GM12875 (cell line): ENCODE measurements at regions not wholly inside any gene's neighbourhood (a gene's known extent, or its start where the extent isn't known, plus 50 kb on each side); places are given as distances from the start of the nearest gene placed in this dataset.

Source experiments
- H3K4me3 ChIP-seq: one replicate; pipeline ENCODE4 v1.5.1; 2011; ENCODE audit warnings: low read depth, low read length, control low read depth
- TF ChIP-seq, protein P1 (sequence below): IDR thresholded peaks from 2 replicates; pipeline ENCODE4 v1.5.1; 2011; ENCODE audit warnings: low read depth, mild to moderate bottlenecking, control low read depth, inconsistent platforms, low read length, moderate library complexity, borderline replicate concordance; ENCODE audit not compliant: insufficient read depth

DNA sequence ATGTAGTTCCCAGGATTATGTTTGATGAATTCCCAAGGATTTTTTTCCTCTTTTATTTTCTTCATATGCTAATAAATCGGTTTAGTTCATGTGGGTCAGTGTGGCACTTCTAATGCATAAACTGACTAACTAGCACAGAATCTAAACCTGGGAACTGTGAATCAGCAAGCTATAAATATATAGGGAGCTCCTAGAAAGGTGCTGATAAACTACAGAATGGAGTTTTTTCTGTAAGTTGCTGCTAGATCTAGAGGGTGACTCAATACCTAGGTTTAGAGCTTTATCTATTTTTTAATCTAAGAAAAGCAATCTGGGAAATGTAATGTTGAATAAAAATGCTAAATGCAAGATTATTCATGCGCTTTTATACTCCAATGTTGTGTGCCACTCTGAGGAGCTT, 118.8 kb upstream of the PTCHD4 start:
- TF ChIP-seq, protein P1, sequence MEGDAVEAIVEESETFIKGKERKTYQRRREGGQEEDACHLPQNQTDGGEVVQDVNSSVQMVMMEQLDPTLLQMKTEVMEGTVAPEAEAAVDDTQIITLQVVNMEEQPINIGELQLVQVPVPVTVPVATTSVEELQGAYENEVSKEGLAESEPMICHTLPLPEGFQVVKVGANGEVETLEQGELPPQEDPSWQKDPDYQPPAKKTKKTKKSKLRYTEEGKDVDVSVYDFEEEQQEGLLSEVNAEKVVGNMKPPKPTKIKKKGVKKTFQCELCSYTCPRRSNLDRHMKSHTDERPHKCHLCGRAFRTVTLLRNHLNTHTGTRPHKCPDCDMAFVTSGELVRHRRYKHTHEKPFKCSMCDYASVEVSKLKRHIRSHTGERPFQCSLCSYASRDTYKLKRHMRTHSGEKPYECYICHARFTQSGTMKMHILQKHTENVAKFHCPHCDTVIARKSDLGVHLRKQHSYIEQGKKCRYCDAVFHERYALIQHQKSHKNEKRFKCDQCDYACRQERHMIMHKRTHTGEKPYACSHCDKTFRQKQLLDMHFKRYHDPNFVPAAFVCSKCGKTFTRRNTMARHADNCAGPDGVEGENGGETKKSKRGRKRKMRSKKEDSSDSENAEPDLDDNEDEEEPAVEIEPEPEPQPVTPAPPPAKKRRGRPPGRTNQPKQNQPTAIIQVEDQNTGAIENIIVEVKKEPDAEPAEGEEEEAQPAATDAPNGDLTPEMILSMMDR = no peak

DNA sequence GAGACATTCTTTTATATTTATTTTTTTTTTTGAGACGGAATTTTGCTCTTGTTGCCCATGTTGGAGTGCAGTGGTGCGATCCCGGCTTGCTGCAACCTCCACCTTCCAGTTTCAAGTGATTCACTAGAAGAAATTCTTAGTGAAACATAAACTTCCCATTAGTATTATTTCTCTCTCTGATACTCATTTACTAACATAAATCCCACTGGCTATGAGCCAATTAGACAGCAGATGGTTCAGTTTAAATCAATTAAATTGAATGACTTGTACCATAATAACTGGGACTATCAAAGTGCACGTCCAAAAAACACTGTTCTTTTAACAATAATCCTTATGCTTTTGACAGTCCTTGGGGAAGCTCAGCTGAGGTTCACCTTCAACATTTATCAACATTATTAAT, 111.2 kb upstream of the PTCHD4 start:
- TF ChIP-seq, protein P1 = no peak
- H3K4me3 ChIP-seq = no peak overlapping the region

More for the DNA sequence above, 118.8 kb upstream of the PTCHD4 start:
- H3K4me3 ChIP-seq = no peak overlapping the region

DNA sequence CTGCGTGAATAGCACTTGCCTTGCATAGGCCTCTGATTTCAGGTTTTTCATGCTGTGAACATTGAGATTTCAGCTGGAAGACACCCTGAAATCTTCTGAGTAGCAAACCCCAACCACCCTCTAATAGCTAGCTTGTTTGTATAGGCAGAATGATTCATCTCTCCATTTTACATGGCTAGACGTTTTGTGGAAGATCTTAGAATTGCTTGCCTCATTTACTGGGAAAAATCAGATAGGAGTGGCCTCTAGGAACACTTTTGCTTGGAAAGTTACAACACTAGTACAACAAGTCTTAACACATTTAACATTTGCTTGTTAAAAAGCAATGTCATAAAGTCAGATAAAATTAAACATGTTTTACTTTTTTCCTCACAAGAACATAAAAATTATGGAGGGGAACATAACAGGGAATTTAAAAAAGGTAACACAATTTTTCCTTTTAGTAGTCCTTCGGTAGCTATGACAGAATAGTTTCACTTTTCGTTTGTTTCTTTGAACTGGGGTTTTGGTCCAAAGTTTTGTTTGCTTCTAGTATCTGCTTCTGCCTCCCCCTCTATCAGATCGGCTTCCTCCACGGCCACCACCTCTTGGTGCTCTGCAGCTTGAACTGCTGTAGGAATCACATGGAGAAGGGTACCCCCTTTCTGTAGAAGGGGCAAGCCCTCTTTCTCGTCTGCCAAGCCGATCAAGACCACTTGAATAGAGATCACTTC, 102.2 kb upstream of the PTCHD4 start:
- no peak overlapping the region for H3K4me3 ChIP-seq
- TF ChIP-seq, protein P1 = no peak

DNA sequence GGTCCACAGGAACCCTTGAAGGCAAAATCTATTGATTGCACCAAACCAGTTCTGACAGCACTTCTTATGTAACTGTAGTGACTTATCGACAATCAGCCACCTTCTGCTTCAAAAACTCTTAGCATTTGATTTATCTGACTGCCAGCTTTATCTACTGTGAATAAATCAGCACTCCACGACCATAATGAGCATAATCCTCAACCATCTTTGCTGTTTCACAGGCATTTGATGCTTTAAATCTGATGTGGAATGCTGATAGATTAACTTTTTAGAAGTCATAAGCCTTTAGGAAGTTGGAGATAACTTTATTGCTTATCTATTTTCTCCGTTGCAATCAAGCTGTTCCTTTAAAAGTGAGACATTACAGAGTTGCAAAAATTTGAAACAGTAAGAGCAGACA, 101.5 kb upstream of the PTCHD4 start:
- no peak overlapping the region for H3K4me3 ChIP-seq
- TF ChIP-seq, protein P1 = no peak

DNA sequence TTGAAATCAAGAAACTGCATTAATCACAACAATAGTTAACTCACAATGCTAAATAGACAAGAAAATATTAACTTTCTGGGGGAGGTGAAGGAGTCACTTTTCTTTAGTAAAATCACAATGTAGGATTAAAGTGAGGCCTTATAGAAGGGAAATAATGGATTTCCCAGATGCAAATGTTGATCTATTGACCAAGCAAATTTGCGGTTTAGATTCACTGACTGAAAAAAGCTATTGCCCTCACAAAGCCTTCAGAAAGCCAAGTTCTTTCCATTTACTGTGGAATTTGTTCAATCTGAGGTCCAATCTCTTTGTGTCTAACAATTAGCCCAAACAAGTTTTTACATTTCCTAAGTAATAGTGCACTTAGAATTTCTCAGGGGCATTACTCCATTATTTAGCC, 95.1 kb upstream of the PTCHD4 start:
- TF ChIP-seq, protein P1 = no peak
- H3K4me3 ChIP-seq = no peak overlapping the region

DNA sequence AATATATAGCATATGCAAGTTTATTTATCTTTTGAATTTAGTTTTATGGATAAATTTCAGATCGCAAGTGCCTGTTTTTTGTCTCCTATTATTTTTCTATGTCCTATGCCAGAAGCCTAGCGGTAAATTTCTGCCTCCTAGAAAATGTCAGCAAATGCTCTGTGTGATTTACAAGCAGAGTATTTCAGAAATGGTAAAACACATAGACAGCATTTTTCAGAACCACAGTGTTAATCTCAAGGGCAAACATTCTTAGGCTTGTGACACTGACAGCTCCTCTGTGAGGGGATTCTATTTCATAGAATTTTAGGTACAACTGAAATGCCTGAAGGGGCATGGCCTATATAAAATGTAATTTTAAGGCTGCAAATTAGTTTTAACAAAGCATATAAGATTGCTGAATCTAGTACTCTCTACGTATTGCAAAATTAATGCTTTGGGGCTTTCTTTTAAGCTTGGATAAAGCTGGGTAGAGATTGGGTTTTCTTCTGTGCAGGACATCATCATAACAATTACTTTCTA, 89.9 kb upstream of the PTCHD4 start:
- H3K4me3 ChIP-seq = no peak overlapping the region
- TF ChIP-seq, protein P1 = no peak

DNA sequence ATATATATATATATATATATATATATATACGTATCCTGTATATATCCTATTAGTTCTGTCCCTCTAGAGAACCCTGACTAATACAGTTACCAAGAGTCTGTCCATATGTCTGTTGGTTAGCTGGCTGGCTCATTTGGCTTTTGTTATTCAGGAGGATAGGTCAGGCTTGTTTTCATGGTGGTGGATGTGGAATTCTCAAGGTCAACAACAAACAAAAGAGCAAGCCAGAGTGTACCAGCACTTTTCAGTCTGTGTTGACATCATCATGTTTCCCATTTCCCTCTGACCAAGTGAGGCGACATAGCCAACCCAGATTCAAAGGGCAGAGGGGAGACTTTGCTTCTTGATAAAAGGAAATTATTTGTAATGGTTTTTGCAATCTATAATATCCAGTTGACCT, 88.5 kb upstream of the PTCHD4 start:
- TF ChIP-seq, protein P1 = no peak
- H3K4me3 ChIP-seq = no peak overlapping the region
